22Rv1 (cell line): ENCODE measurements at regions not wholly inside any gene's neighbourhood (a gene's known extent, or its start where the extent isn't known, plus 50 kb on each side); places are given as distances from the start of the nearest gene placed in this dataset.

Experiments used
- CTCF ChIP-seq: fragments of 450-650 bp; IDR thresholded peaks from 2 replicates; pipeline ENCODE4 v1.5.1; 2017; ENCODE audit warnings: mild to moderate bottlenecking
- ZFX ChIP-seq: fragments of 450-650 bp; IDR thresholded peaks from 2 replicates; pipeline ENCODE4 v1.6.1; 2017; ENCODE audit warnings: antibody characterized with exemption, borderline replicate concordance

- TF ChIP-seq CTCF (no peak), ZFX (no peak)
Observed at GRCh38 chr2:121104721-121105141, 180.3 kb downstream of the TFCP2L1 start.
